IPS-18a (cell line): ENCODE measurements at regions not wholly inside any gene's neighbourhood (a gene's known extent, or its start where the extent isn't known, plus 50 kb on each side); places are given as distances from the start of the nearest gene placed in this dataset.
A peak's percentile ranks its signal among the peaks of the same experiment; 100 is the strongest.
"Not testable (repeated sequence)": the region's sequence is repeated elsewhere in the genome, so short reads cannot be mapped to it uniquely, and the experiment has no call there.

Experiments used
- H3K27ac ChIP-seq: one replicate; pipeline ENCODE4 v1.5.1; 2013; ENCODE audit warnings: low read length
- H3K27me3 ChIP-seq: one replicate; pipeline ENCODE4 v1.6.1; 2013; ENCODE audit warnings: mild to moderate bottlenecking, low read length; ENCODE audit not compliant: control insufficient read depth, insufficient read depth
- H3K36me3 ChIP-seq: one replicate; pipeline ENCODE4 v1.6.1; 2013; ENCODE audit warnings: low read depth, low read length; ENCODE audit not compliant: control insufficient read depth
- H3K4me1 ChIP-seq: one replicate; pipeline ENCODE4 v1.6.1; 2013; ENCODE audit warnings: low read depth, low read length; ENCODE audit not compliant: control insufficient read depth
- H3K4me3 ChIP-seq: one replicate; pipeline ENCODE4 v1.5.1; 2013; ENCODE audit warnings: low read length
- H3K9ac ChIP-seq: one replicate; pipeline ENCODE4 v1.6.1; 2013; ENCODE audit warnings: mild to moderate bottlenecking, low read length, moderate library complexity
- H3K9me3 ChIP-seq: one replicate; pipeline ENCODE4 v1.6.1; 2013; ENCODE audit warnings: low read depth, low read length; ENCODE audit not compliant: control insufficient read depth

DNA sequence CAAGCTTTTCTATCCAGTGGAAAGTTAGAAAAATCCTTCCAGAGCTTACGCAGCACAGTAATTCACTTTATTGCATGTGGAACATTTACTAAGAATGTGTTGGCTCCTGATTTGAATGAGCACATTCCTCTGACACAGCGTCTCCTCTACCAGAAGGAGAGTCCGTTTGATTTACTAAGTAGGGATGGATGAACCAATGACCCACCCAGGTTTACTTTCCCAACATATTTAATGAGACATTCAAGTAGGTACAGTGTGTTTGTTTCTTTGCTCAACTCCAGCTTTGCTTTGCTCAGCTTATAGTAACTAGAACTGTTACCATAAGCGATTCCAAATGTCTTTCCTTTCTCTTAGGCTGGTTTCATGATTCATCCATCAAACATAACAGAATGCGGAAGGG lies 161.7 kb downstream of the SMARCA1 start:
- H3K9ac ChIP-seq: no peak overlapping the region
- H3K27me3 ChIP-seq: no peaks in the 10 kb centered on the region
- no peak overlapping the region for H3K4me3 ChIP-seq
- H3K9me3 ChIP-seq: peaks cover 16% of the 10 kb centered on the region
- no peaks in the 10 kb centered on the region for H3K36me3 ChIP-seq
- no peaks in the 10 kb centered on the region for H3K4me1 ChIP-seq
- H3K27ac ChIP-seq: no peak overlapping the region

DNA sequence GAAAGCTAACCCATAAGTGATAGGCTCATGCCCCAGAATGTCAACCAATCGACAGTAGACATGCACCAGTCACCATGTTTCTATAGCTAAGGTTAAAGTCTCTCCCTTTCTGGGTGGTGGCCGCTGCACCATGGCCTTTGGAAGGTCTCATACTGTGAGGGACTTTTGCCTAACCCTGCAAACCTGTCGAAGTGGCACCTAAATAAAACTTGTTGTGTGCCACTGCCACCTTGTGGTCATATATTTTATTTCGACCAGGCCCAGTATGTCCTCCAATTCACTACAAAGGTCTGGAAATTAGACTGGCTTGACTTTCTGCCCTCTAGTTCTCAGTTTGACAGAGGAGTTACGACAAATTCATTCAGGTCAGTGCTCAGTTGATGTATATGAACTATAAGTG lies 163.1 kb downstream of the SMARCA1 start:
- Histone ChIP-seq H3K4me1 (no peaks in the 10 kb centered on the region), H3K36me3 (no peaks in the 10 kb centered on the region), H3K9me3 (peaks cover 16% of the 10 kb centered on the region), H3K27me3 (no peaks in the 10 kb centered on the region), H3K4me3 (no peak overlapping the region), H3K9ac (no peak overlapping the region), H3K27ac (no peak overlapping the region)

DNA sequence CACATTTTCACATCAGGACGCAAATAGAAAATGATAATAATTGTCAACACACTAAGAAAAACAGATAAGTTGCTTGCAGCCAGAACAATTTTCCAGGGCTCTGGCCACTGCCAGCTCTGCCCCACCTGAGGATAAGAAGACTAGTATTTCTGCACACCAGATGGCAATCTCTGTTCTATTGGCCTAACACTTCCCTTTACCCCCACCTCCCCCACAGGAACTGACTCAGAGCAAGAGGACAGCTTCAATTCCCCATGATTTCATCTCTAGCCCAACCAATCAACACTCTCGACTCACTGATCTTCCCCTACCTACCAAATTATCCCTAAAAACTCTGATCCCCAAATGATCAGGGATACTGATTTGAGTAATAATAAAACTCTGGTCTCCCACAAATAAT lies 164.0 kb downstream of the SMARCA1 start:
- Histone ChIP-seq H3K4me1 (no peaks in the 10 kb centered on the region), H3K27me3 (no peaks in the 10 kb centered on the region), H3K9ac (no peak overlapping the region), H3K27ac (no peak overlapping the region), H3K9me3 (peaks cover 16% of the 10 kb centered on the region), H3K36me3 (no peaks in the 10 kb centered on the region), H3K4me3 (no peak overlapping the region)

DNA sequence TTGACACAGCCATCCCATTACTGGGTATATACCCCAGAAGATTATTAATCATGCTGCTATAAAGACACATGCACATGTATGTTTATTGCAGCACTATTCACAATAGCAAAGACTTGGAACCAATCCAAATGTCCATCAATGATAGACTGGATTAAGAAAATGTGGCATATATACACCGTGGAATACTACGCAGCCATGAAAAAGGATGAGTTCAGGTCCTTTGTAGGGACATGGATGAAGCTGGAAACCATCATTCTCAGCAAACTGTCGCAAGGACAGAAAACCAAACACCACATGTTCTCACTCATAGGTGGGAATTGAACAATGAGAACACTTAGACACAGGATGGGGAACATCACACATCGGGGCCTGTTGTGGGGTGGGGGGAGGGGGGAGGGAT lies 165.9 kb downstream of the SMARCA1 start:
- H3K4me1 ChIP-seq, H3K9ac ChIP-seq, H3K36me3 ChIP-seq, H3K4me3 ChIP-seq, H3K27me3 ChIP-seq, H3K27ac ChIP-seq, H3K9me3 ChIP-seq: not testable (repeated sequence)

- peaks cover 53% of the 10 kb centered on the region for H3K27me3 ChIP-seq
- no peak overlapping the region for H3K9ac ChIP-seq
- H3K4me3 ChIP-seq: no peak overlapping the region
- peaks cover 30% of the 10 kb centered on the region for H3K9me3 ChIP-seq
- no peaks in the 10 kb centered on the region for H3K36me3 ChIP-seq
- no peak overlapping the region for H3K27ac ChIP-seq
- no peaks in the 10 kb centered on the region for H3K4me1 ChIP-seq
Observed at GRCh38 chrX:129347291-129347690, 176.0 kb downstream of the SMARCA1 start.

DNA sequence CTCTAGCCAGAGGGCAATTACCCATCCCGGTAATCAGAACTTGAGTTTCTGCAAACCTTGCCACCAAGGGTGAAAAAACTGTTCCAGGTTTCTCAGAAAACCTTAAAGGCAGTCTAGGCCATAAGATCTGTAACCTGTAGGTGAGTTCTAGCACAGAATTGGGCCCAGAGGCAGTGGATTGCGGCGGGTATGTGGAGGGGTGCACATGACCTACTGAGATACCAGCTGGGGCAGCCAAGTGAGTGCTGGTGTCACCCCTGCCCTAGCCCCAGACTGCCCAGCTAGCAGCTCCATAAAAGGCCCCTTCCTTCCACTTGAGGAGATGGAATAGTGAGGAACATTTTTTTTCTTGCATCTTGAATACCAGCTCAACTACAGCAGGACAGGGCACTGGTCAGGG lies 176.7 kb downstream of the SMARCA1 start:
- Histone ChIP-seq H3K4me1 (no peaks in the 10 kb centered on the region), H3K9me3 (peaks cover 29% of the 10 kb centered on the region), H3K4me3 (no peak overlapping the region), H3K36me3 (no peaks in the 10 kb centered on the region), H3K27ac (no peak overlapping the region), H3K9ac (no peak overlapping the region), H3K27me3 (peaks cover 53% of the 10 kb centered on the region)

DNA sequence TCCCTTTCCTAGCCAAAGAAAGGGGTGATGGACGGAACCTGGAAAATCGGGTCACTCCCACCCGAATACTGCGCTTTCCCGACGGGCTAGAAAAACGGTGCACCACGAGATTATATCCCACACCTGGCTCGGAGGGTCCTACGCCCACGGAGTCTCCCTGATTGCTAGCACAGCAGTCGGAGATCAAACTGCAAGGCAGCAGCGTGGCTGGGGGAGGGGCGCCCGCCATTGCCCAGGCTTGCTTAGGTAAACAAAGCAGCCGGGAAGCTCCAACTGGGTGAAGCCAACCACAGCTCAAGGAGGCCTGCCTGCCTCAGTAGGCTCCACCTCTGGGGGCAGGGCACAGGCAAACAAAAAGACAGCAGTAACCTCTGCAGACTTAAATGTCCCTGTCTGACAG lies 186.0 kb downstream of the SMARCA1 start:
- peaks cover 16% of the 10 kb centered on the region for H3K9me3 ChIP-seq
- H3K36me3 ChIP-seq, H3K4me1 ChIP-seq, H3K27ac ChIP-seq, H3K27me3 ChIP-seq: not testable (repeated sequence)
- peak overlapping the region; percentile 50 for H3K9ac ChIP-seq
- peak overlapping the region; percentile 56 for H3K4me3 ChIP-seq

DNA sequence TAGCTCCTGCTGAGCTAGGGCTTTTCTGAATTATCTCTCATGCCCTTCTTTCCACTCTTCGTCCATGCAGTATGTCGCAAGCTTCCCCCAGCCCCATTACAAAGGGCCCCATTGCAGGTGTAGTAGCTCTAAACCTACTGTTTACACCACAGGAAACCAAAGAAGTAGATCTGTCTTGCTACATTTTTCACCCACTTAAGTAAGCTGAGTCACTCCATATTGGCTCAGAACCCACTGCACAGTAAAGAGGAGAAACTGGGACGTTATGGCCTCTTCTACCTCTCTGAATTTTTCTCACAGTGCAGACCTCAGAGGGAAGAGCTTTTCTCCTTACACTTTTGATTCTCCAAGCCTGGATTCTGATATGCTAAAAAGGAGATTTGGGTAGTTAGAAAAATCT lies 200.2 kb downstream of the SMARCA1 start:
- Histone ChIP-seq H3K27ac (no peak overlapping the region), H3K4me1 (no peaks in the 10 kb centered on the region), H3K36me3 (no peaks in the 10 kb centered on the region), H3K27me3 (no peaks in the 10 kb centered on the region), H3K9me3 (peaks cover 15% of the 10 kb centered on the region), H3K9ac (no peak overlapping the region), H3K4me3 (no peak overlapping the region)

DNA sequence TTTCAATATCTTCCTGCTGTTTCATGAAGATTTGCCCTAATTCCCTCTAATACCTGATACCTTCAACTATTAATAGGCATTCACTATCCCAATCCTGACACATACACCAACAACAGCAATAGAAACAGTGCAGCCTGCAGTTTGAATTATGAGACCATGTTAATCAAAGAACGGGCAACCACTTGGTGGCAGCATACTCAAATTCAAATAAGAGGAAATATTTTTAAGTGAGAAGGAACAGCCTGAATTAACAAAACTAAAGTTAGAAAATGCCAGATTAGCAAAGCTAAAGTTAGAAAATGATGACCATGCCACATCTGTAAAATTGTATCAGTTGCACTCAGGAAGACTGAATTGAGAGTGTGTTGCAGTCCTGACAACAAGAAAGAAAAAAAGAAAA lies 204.9 kb downstream of the SMARCA1 start:
- Histone ChIP-seq H3K27ac (no peak overlapping the region), H3K9ac (no peak overlapping the region), H3K27me3 (no peaks in the 10 kb centered on the region), H3K4me3 (no peak overlapping the region), H3K9me3 (peaks cover 4% of the 10 kb centered on the region), H3K36me3 (no peaks in the 10 kb centered on the region), H3K4me1 (no peaks in the 10 kb centered on the region)

DNA sequence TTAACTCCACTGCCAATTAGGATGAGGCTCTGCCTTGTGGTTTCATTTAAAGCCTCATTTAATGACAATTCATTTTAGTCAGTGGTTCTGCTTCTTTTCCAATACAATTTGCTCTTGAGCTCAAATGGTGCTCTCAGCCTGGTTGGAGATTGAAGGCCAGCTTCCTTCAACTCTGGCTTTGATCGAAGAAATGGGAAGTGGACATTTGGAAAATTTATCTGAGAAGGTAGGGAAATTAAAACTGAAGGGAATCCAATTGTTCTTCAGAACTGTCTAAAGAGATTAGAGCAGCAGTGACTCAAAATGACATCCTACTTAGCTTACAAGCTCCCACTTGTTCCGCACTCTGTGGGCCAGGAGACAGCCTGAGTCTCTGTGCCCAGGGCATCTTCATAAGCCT lies 206.8 kb downstream of the SMARCA1 start:
- Histone ChIP-seq H3K27ac (no peak overlapping the region), H3K9me3 (peaks cover 8% of the 10 kb centered on the region), H3K9ac (no peak overlapping the region), H3K27me3 (peaks cover under 1% of the 10 kb centered on the region), H3K4me3 (no peak overlapping the region), H3K4me1 (no peaks in the 10 kb centered on the region), H3K36me3 (no peaks in the 10 kb centered on the region)

DNA sequence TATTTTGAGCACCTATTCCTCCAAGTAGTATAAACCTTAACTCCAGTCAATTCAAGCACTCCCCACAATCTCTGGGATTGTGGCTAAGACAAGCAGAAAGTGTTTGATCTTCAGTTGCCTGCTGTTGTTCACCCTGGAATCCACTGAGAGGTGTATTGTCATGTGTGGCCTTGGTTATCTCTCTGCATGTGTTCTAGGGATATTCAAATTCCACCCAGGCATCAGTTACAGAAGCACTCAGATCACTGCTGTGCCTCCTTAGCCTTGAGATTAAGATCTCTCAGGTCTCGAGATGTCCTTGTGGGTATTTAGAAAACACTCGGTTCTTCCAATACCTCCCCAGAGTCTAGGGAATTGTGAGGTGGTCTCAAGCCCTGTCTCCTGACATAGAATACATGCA lies 213.3 kb downstream of the SMARCA1 start:
- no peak overlapping the region for H3K27ac ChIP-seq
- H3K27me3 ChIP-seq: peaks cover 32% of the 10 kb centered on the region
- no peak overlapping the region for H3K4me3 ChIP-seq
- no peak overlapping the region for H3K9ac ChIP-seq
- H3K36me3 ChIP-seq: no peaks in the 10 kb centered on the region
- H3K4me1 ChIP-seq: no peaks in the 10 kb centered on the region
- peaks cover 23% of the 10 kb centered on the region for H3K9me3 ChIP-seq

GRCh38 chrX:129262912-129263311 lies 260.4 kb downstream of the SMARCA1 start:
- Histone ChIP-seq H3K27ac (no peak overlapping the region), H3K27me3 (no peaks in the 10 kb centered on the region), H3K9ac (no peak overlapping the region), H3K36me3 (no peaks in the 10 kb centered on the region), H3K4me1 (no peaks in the 10 kb centered on the region), H3K4me3 (no peak overlapping the region), H3K9me3 (peaks cover 23% of the 10 kb centered on the region)

- H3K9ac ChIP-seq, H3K27ac ChIP-seq, H3K4me3 ChIP-seq, H3K4me1 ChIP-seq, H3K27me3 ChIP-seq, H3K36me3 ChIP-seq: not testable (repeated sequence)
- peaks cover 22% of the 10 kb centered on the region for H3K9me3 ChIP-seq
Observed at GRCh38 chrX:129255516-129255915, 267.8 kb downstream of the SMARCA1 start.
